ENCODE measurements at regions not wholly inside any gene's neighbourhood (a gene's known extent, or its start where the extent isn't known, plus 50 kb on each side); places are given as distances from the start of the nearest gene placed in this dataset.

- TF ChIP-seq GLMP (CRISPR knock-in tag; IDR thresholded peaks at IDR 0.05; ENCODE audit: borderline replicate concordance) = no peak
- TF ChIP-seq TERF1 (CRISPR knock-in tag; IDR thresholded peaks at IDR 0.05) = no peak
Observed at GRCh38 chr1:56258371-56258770, 321.0 kb downstream of the PLPP3 start (continued).

GRCh38 chr1:56257726-56258125, 321.6 kb downstream of the PLPP3 start:
- WGBS (ENCODE audit: low lambda C conversion rate) = 83% methylated on average over 5 of the region's 5 CpGs

More at GRCh38 chr1:56257726-56258125, 321.6 kb downstream of the PLPP3 start:
- in situ Hi-C loops (cut with HindIII; ENCODE audit: extremely low pct_ligation_motif_present, low pct_unique_long_range_greater_than_20kb) = no loop called here
- BruUV-seq (replicated peaks) = no TSS peak
- no peak overlapping the region for H3K27ac ChIP-seq (ENCODE audit: extremely low read length, insufficient read depth, low read length)
- H3K4me3 ChIP-seq (replicated peaks in 1 of 3; ENCODE audit: insufficient read depth in 1 of 3, low read depth in 2 of 3, low read length in 3 of 3) = no peak overlapping the region
- ChIA-PET POLR2A (no interaction called here), CTCF (ENCODE audit: low intra/inter-chr PET ratio, low total read pairs) (no interaction called here)
- TF ChIP-seq ZNF136 (CRISPR knock-in tag; IDR thresholded peaks at IDR 0.05; ENCODE audit: low read depth) = no peak
- TF ChIP-seq ZNF280D (CRISPR knock-in tag; IDR thresholded peaks at IDR 0.05) = no peak
- TF ChIP-seq ZNF121 (CRISPR knock-in tag; IDR thresholded peaks at IDR 0.05) = no peak
- H3K9me3 ChIP-seq (ENCODE audit: low read length) = peaks cover 7% of the 10 kb centered on the region; the same call in 1 of the 2 replicates
- peaks cover 9% of the 10 kb centered on the region for H3K4me1 ChIP-seq (ENCODE audit: insufficient read depth, low read length)
- no peak overlapping the region for H3K9ac ChIP-seq (ENCODE audit: insufficient read depth, low read depth, low read length)
- no peaks in the 10 kb centered on the region for H4K20me1 ChIP-seq (ENCODE audit: insufficient read depth, low read length)
- no peaks in the 10 kb centered on the region for H3K79me2 ChIP-seq (ENCODE audit: insufficient read depth, low read length)
- no peaks in the 10 kb centered on the region for H3K27me3 ChIP-seq (ENCODE audit: control insufficient read depth in 1 of 2, insufficient read depth in 2 of 2, low read length in 2 of 2)
- no peaks in the 10 kb centered on the region for H3K36me3 ChIP-seq (replicated peaks in 1 of 2; ENCODE audit: control insufficient read depth in 1 of 2, insufficient read depth in 2 of 2, low read length in 2 of 2)
- H2AFZ ChIP-seq (ENCODE audit: low read length) = no peak overlapping the region
- intact Hi-C loops (cut with micrococcal nuclease; ENCODE audit: unreplicated experiment) = no loop called here
- DNase-seq (ENCODE audit: low spot score) = no peak
- H3K4me2 ChIP-seq (ENCODE audit: low read depth, low read length) = no peak overlapping the region
- FAIRE-seq = no peak
- ATAC-seq = no peak
